Spleen (tissue), 7 donors: ENCODE measurements at regions not wholly inside any gene's neighbourhood (a gene's known extent, or its start where the extent isn't known, plus 50 kb on each side); places are given as distances from the start of the nearest gene placed in this dataset.

Experiments used
- POLR2A ChIP-seq, 3 donors: fragments of 450-650 bp; IDR thresholded peaks; one replicate each; pipeline ENCODE4 v1.5.1; 2017; ENCODE audit warnings: antibody characterized with exemption in 3 of 3, mild to moderate bottlenecking in 1 of 3
- POLR2AphosphoS5 ChIP-seq, 3 donors: sonication (generic); formaldehyde crosslinking; IDR thresholded peaks; one replicate each; pipeline ENCODE4 v1.5.1; 2017; ENCODE audit warnings: antibody characterized with exemption in 3 of 3
- TF ChIP-seq, protein P1 (sequence below), 11 experiments: fragments of 200-600 bp in 7 of 11; fragments of 450-650 bp in 4 of 11; sonication (generic) in 4 of 11; IDR thresholded peaks in 8 of 11; conservative IDR thresholded peaks in 3 of 11; 1 replicate in 7 of 11; 2 replicates in 4 of 11; pipeline versions ENCODE4 v1.4.0 to v1.8.0; 2016 to 2021; ENCODE audit warnings: antibody characterized with exemption in 11 of 11, inconsistent platforms in 4 of 11, mild to moderate bottlenecking in 1 of 11
- donor health status: DM: no; HTN: no; CAD: no; lungs with moderate emphysema.
- donor health status: DM: no; HTN: no; CAD: no.
- donor health status: DM: no; HTN: no; CAD: no.

DNA sequence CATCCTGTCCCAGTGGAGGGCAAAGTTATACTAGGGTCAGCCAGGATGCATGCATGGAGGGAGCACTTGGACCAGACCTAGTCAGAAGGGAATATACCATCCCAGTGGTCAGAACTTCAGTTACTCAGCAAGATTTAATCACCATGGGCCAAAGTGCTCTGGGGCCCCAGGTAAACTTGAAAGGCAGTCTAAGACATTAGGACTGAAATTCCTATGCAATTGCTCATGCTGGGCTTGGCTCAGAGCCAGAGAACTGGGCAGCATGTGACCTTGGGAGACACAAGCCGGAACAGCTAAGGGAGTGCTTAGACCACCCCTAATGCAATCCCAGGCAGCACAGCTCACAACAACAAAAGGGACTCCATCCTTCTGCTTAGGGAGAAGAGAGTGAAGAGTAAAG lies 401.3 kb downstream of the KCNJ3 start:
- TF ChIP-seq POLR2A (IDR thresholded peaks at IDR 0.05) (no peak), POLR2AphosphoS5 (IDR thresholded peaks at IDR 0.05) (no peak)
- TF ChIP-seq, protein P1, sequence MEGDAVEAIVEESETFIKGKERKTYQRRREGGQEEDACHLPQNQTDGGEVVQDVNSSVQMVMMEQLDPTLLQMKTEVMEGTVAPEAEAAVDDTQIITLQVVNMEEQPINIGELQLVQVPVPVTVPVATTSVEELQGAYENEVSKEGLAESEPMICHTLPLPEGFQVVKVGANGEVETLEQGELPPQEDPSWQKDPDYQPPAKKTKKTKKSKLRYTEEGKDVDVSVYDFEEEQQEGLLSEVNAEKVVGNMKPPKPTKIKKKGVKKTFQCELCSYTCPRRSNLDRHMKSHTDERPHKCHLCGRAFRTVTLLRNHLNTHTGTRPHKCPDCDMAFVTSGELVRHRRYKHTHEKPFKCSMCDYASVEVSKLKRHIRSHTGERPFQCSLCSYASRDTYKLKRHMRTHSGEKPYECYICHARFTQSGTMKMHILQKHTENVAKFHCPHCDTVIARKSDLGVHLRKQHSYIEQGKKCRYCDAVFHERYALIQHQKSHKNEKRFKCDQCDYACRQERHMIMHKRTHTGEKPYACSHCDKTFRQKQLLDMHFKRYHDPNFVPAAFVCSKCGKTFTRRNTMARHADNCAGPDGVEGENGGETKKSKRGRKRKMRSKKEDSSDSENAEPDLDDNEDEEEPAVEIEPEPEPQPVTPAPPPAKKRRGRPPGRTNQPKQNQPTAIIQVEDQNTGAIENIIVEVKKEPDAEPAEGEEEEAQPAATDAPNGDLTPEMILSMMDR (IDR thresholded peaks at IDR 0.05 in 8 of 11, conservative IDR thresholded peaks at IDR 0.05 in 3 of 11) = no peak
